Spleen (tissue), 11 donors: ENCODE measurements at regions not wholly inside any gene's neighbourhood (a gene's known extent, or its start where the extent isn't known, plus 50 kb on each side); places are given as distances from the start of the nearest gene placed in this dataset.

Source experiments
- DNase-seq: peaks from one replicate; pipeline ENCODE4 v3.0.0-alpha.2; 2020
- H3K27ac ChIP-seq, 8 donors: fragments of 200-600 bp; sonication (generic) in 7 of 8; 1 replicate in 4 of 8; 2 replicates in 4 of 8; pipeline versions ENCODE4 v1.5.0 to v1.8.0; 2016 to 2021; ENCODE audit warnings: inconsistent platforms in 4 of 8, mild to moderate bottlenecking in 4 of 8, moderate library complexity in 1 of 8
- H3K27me3 ChIP-seq, 7 donors: fragments of 200-600 bp; sonication (generic) in 6 of 7; replicated peaks in 1 of 7; 1 replicate in 4 of 7; 2 replicates in 3 of 7; pipeline versions ENCODE4 v1.5.0 to v1.8.0; 2016 to 2021; ENCODE audit warnings: inconsistent platforms in 3 of 7, mild to moderate bottlenecking in 1 of 7
- H3K36me3 ChIP-seq, 6 donors: fragments of 200-600 bp; sonication (generic) in 5 of 6; 1 replicate in 4 of 6; 2 replicates in 2 of 6; pipeline versions ENCODE4 v1.5.0 to v1.8.0; 2016 to 2021; ENCODE audit warnings: inconsistent platforms in 2 of 6
- H3K4me1 ChIP-seq, 6 donors: fragments of 200-600 bp; sonication (generic) in 5 of 6; 1 replicate in 3 of 6; 2 replicates in 3 of 6; pipeline versions ENCODE4 v1.5.0 to v1.8.0; 2016 to 2021; ENCODE audit warnings: inconsistent platforms in 3 of 6
- H3K4me3 ChIP-seq, 8 donors: fragments of 200-600 bp; sonication (generic) in 7 of 8; 1 replicate in 4 of 8; 2 replicates in 4 of 8; pipeline versions ENCODE4 v1.5.0 to v1.8.0; 2016 to 2021; ENCODE audit warnings: inconsistent platforms in 4 of 8, mild to moderate bottlenecking in 4 of 8, moderate library complexity in 2 of 8
- H3K9me3 ChIP-seq, 8 donors: fragments of 200-600 bp; sonication (generic) in 7 of 8; 1 replicate in 4 of 8; 2 replicates in 4 of 8; pipeline versions ENCODE4 v1.5.0 to v1.8.0; 2016 to 2021; ENCODE audit warnings: inconsistent platforms in 4 of 8
- POLR2A ChIP-seq, 3 donors: fragments of 450-650 bp; IDR thresholded peaks; one replicate each; pipeline ENCODE4 v1.5.1; 2017; ENCODE audit warnings: antibody characterized with exemption in 3 of 3, mild to moderate bottlenecking in 1 of 3
- POLR2AphosphoS5 ChIP-seq, 3 donors: sonication (generic); formaldehyde crosslinking; IDR thresholded peaks; one replicate each; pipeline ENCODE4 v1.5.1; 2017; ENCODE audit warnings: antibody characterized with exemption in 3 of 3
- WGBS, 5 donors: extraction: QIAGEN DNeasy Blood & Tissue Kit in 3 of 5; methylation state at CpG; one replicate each; pipeline versions ENCODE4 v1.1.5 to v1.1.7; 2013 to 2018; 5-methylcytosine and 5-hydroxymethylcytosine counted together
- intact Hi-C: fragments of 100-400 bp; cut with DNase I; formaldehyde crosslinking; loops from one replicate; pipeline ENCODE4 v1.15.0; 2023; ENCODE audit warnings: low total_unique reads
- TF ChIP-seq, protein P1 (sequence below), 11 experiments: fragments of 200-600 bp in 7 of 11; fragments of 450-650 bp in 4 of 11; sonication (generic) in 4 of 11; IDR thresholded peaks in 8 of 11; conservative IDR thresholded peaks in 3 of 11; 1 replicate in 7 of 11; 2 replicates in 4 of 11; pipeline versions ENCODE4 v1.4.0 to v1.8.0; 2016 to 2021; ENCODE audit warnings: antibody characterized with exemption in 11 of 11, inconsistent platforms in 4 of 11, mild to moderate bottlenecking in 1 of 11
- donor health status: healthy with polysubstance abuse.
- donor health status: DM: no; HTN: no; CAD: no; lungs with moderate emphysema.
- donor health status: DM: no; HTN: no; CAD: no.
- donor health status: Bipolar disorder and iron deficiency.
- donor health status: healthy.
- donor health status: DM: no; HTN: no; CAD: no.
- donor health status: DM: yes; HTN: yes; CAD: no.

DNA sequence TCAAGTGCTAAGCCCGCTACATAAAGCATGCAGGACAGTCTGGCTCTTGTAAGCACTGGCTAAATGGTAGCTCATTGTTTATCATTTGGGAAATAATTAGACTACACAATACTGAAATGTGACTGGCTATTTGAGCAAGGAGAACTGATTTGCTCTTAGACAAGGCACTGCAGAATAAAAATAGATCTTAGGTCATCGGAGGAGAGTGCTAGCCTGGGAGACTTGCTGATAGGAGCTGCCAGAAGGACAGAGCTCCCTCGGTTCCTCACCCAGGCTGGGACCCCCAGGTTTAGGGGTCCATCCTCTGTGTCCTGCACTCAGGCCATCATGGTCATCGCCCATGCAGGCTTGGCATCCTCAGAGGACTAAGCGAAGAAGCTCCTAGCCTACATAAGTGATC, 184.4 kb upstream of the NCAM1 start:
- no peaks in the 10 kb centered on the region for H3K36me3 ChIP-seq
- peaks cover 0 to 30% (median 0%) of the 10 kb centered on the region in 7 donors for H3K27me3 ChIP-seq
- DNase-seq = no peak
- no peaks in the 10 kb centered on the region for H3K4me1 ChIP-seq
- H3K9me3 ChIP-seq = no peaks in the 10 kb centered on the region
- no peak overlapping the region for H3K27ac ChIP-seq
- TF ChIP-seq POLR2AphosphoS5 (IDR thresholded peaks at IDR 0.05) (no peak), POLR2A (IDR thresholded peaks at IDR 0.05) (no peak)
- TF ChIP-seq, protein P1, sequence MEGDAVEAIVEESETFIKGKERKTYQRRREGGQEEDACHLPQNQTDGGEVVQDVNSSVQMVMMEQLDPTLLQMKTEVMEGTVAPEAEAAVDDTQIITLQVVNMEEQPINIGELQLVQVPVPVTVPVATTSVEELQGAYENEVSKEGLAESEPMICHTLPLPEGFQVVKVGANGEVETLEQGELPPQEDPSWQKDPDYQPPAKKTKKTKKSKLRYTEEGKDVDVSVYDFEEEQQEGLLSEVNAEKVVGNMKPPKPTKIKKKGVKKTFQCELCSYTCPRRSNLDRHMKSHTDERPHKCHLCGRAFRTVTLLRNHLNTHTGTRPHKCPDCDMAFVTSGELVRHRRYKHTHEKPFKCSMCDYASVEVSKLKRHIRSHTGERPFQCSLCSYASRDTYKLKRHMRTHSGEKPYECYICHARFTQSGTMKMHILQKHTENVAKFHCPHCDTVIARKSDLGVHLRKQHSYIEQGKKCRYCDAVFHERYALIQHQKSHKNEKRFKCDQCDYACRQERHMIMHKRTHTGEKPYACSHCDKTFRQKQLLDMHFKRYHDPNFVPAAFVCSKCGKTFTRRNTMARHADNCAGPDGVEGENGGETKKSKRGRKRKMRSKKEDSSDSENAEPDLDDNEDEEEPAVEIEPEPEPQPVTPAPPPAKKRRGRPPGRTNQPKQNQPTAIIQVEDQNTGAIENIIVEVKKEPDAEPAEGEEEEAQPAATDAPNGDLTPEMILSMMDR (IDR thresholded peaks at IDR 0.05 in 8 of 11, conservative IDR thresholded peaks at IDR 0.05 in 3 of 11) = no peak
- intact Hi-C loops = no loop called here
- H3K4me3 ChIP-seq = no peak overlapping the region
- 74 to 88% (median 82%) methylated on average over 2 to 5 of the region's 5 CpGs for WGBS, 5 donors

DNA sequence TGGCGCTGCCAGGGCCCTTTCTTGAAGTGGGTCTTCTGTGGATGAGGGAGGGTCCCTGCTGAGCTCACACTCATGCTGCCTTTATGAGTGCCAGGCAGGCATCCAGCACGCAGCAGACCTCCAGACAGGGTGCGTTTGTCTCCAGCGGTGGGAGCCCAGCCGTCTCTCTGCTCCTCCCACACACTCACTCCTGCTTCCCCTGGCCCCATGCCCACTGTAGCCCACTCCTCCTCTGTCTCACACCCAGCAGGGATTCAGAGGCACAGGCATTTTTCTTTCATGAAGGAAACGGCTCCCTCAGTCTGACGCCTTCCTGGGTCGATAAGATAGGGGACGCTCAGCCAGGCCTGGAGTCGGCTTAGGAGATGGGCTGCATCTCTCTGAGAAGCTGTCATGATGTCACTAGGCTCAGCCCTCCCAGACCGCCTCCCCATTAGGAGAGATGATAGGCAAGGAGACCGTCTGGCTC, 183.9 kb upstream of the NCAM1 start:
- intact Hi-C loops = no loop called here
- 55 to 66% (median 62%) methylated on average over 12 of the region's 12 CpGs for WGBS, 5 donors
- Histone ChIP-seq H3K27me3 (peaks cover 0 to 30% (median 0%) of the 10 kb centered on the region in 7 donors), H3K4me1 (no peaks in the 10 kb centered on the region), H3K27ac (no peak overlapping the region), H3K4me3 (no peak overlapping the region), H3K36me3 (no peaks in the 10 kb centered on the region), H3K9me3 (no peaks in the 10 kb centered on the region)
- TF ChIP-seq POLR2A (IDR thresholded peaks at IDR 0.05) (no peak), POLR2AphosphoS5 (IDR thresholded peaks at IDR 0.05) (no peak)
- TF ChIP-seq, protein P1 (IDR thresholded peaks at IDR 0.05 in 8 of 11, conservative IDR thresholded peaks at IDR 0.05 in 3 of 11) = no peak
- no peak for DNase-seq

GRCh38 chr11:112778091-112778876, 182.9 kb upstream of the NCAM1 start:
- WGBS, 5 donors = 85 to 92% (median 91%) methylated on average over 12 of the region's 12 CpGs
- Histone ChIP-seq H3K27ac (no peak overlapping the region), H3K4me3 (no peak overlapping the region), H3K27me3 (peaks cover 0 to 30% (median 0%) of the 10 kb centered on the region in 7 donors), H3K36me3 (no peaks in the 10 kb centered on the region), H3K4me1 (no peaks in the 10 kb centered on the region), H3K9me3 (no peaks in the 10 kb centered on the region)
- no peak for TF ChIP-seq POLR2AphosphoS5 (IDR thresholded peaks at IDR 0.05)
- TF ChIP-seq, protein P1 (IDR thresholded peaks at IDR 0.05 in 8 of 11, conservative IDR thresholded peaks at IDR 0.05 in 3 of 11) = no peak
- no peak for TF ChIP-seq POLR2A (IDR thresholded peaks at IDR 0.05)
- intact Hi-C loops = no loop called here
- no peak for DNase-seq

- H3K27ac ChIP-seq = no peak overlapping the region
- DNase-seq = no peak
- no peak overlapping the region for H3K4me3 ChIP-seq
- H3K9me3 ChIP-seq = no peaks in the 10 kb centered on the region
- TF ChIP-seq, protein P1 (IDR thresholded peaks at IDR 0.05 in 8 of 11, conservative IDR thresholded peaks at IDR 0.05 in 3 of 11) = no peak
- TF ChIP-seq POLR2AphosphoS5 (IDR thresholded peaks at IDR 0.05) (no peak), POLR2A (IDR thresholded peaks at IDR 0.05) (no peak)
- intact Hi-C loops = no loop called here
- H3K27me3 ChIP-seq = peaks cover 0 to 26% (median 0%) of the 10 kb centered on the region in 7 donors
- 61 to 67% (median 65%) methylated on average over 3 of the region's 3 CpGs for WGBS, 5 donors
- no peaks in the 10 kb centered on the region for H3K4me1 ChIP-seq
- H3K36me3 ChIP-seq = no peaks in the 10 kb centered on the region
These were observed 182.3 kb upstream of the NCAM1 start for GRCh38 chr11:112778877-112779266.
